H9 (cell line): ENCODE measurements at regions not wholly inside any gene's neighbourhood (a gene's known extent, or its start where the extent isn't known, plus 50 kb on each side); places are given as distances from the start of the nearest gene placed in this dataset.

ENCODE experiments used
- DNase-seq: peaks from one replicate; pipeline ENCODE4 v3.0.0-alpha.2; 2017
- H2AFZ ChIP-seq: one replicate; pipeline ENCODE4 v1.6.1; 2013; ENCODE audit warnings: mild to moderate bottlenecking, low read length, control low read depth, moderate library complexity
- H2AK5ac ChIP-seq: 2 replicates; pipeline ENCODE4 v1.6.1; 2013; ENCODE audit warnings: low read length, control low read depth, mixed read lengths; ENCODE audit not compliant: insufficient read length
- H2BK120ac ChIP-seq: one replicate; pipeline ENCODE4 v1.6.1; 2013; ENCODE audit warnings: low read depth, mild to moderate bottlenecking, low read length, control low read depth, inconsistent platforms; ENCODE audit not compliant: poor library complexity, severe bottlenecking
- H2BK12ac ChIP-seq: 2 replicates; pipeline ENCODE4 v1.6.1; 2013; ENCODE audit warnings: low read length, control low read depth, mixed read lengths, low read depth; ENCODE audit not compliant: insufficient read length
- H2BK15ac ChIP-seq: 2 replicates; pipeline ENCODE4 v1.6.1; 2013; ENCODE audit warnings: low read depth, low read length, control low read depth
- H2BK20ac ChIP-seq: one replicate; pipeline ENCODE4 v1.6.1; 2013; ENCODE audit warnings: low read depth, mild to moderate bottlenecking, low read length, control low read depth, inconsistent platforms; ENCODE audit not compliant: poor library complexity, severe bottlenecking
- H2BK5ac ChIP-seq: 2 replicates; pipeline ENCODE4 v1.6.1; 2013; ENCODE audit warnings: low read length, control low read depth, mixed read lengths; ENCODE audit not compliant: insufficient read length
- H3K14ac ChIP-seq: 2 replicates; pipeline ENCODE4 v1.6.1; 2013; ENCODE audit warnings: low read length, control low read depth; ENCODE audit not compliant: insufficient read depth
- H3K18ac ChIP-seq: 2 replicates; pipeline ENCODE4 v1.6.1; 2013; ENCODE audit warnings: low read depth, mild to moderate bottlenecking, mixed read lengths, low read length, control low read depth; ENCODE audit not compliant: insufficient read length
- H3K23ac ChIP-seq: 2 replicates; pipeline ENCODE4 v1.6.1; 2013; ENCODE audit warnings: low read length, control low read depth, mixed read lengths, low read depth; ENCODE audit not compliant: insufficient read length
- H3K23me2 ChIP-seq: 2 replicates; pipeline ENCODE4 v1.6.1; 2013; ENCODE audit warnings: low read depth, mild to moderate bottlenecking, mixed read lengths, low read length, control low read depth; ENCODE audit not compliant: insufficient read length, poor library complexity, severe bottlenecking
- H3K27ac ChIP-seq: 2 replicates; pipeline ENCODE4 v1.5.1; 2013; ENCODE audit warnings: low read length, control low read depth, mixed read lengths, low read depth; ENCODE audit not compliant: insufficient read length
- H3K27me3 ChIP-seq: 2 replicates; pipeline ENCODE4 v1.6.1; 2013; ENCODE audit warnings: low read length, control low read depth, inconsistent platforms; ENCODE audit not compliant: insufficient read depth
- H3K4ac ChIP-seq: 2 replicates; pipeline ENCODE4 v1.6.1; 2013; ENCODE audit warnings: low read depth, mild to moderate bottlenecking, control low read depth, inconsistent platforms, low read length, moderate library complexity
- H3K4me1 ChIP-seq: 2 replicates; pipeline ENCODE4 v1.6.1; 2013; ENCODE audit warnings: low read length, control low read depth, inconsistent platforms; ENCODE audit not compliant: insufficient read depth
- H3K4me2 ChIP-seq: 2 replicates; pipeline ENCODE4 v1.6.1; 2013; ENCODE audit warnings: low read length, control low read depth, mixed read lengths; ENCODE audit not compliant: insufficient read length, insufficient read depth
- H3K56ac ChIP-seq: 2 replicates; pipeline ENCODE4 v1.6.1; 2013; ENCODE audit warnings: low read depth, mild to moderate bottlenecking, mixed read lengths, low read length, control low read depth; ENCODE audit not compliant: insufficient read length
- H3K79me1 ChIP-seq: 2 replicates; pipeline ENCODE4 v1.6.1; 2013; ENCODE audit warnings: low read depth, mild to moderate bottlenecking, moderate library complexity, low read length, control low read depth, inconsistent platforms; ENCODE audit not compliant: insufficient read depth, poor library complexity, severe bottlenecking
- H3K79me2 ChIP-seq: 2 replicates; pipeline ENCODE4 v1.6.1; 2013; ENCODE audit warnings: low read length, control low read depth, inconsistent platforms; ENCODE audit not compliant: insufficient read depth
- H3K9ac ChIP-seq: 2 replicates; pipeline ENCODE4 v1.6.1; 2013; ENCODE audit warnings: low read length, control low read depth, mixed read lengths; ENCODE audit not compliant: insufficient read length; ENCODE audit errors: extremely low read depth
- H3K9me3 ChIP-seq: one replicate; pipeline ENCODE4 v1.6.1; 2013; ENCODE audit warnings: low read depth, low read length, inconsistent platforms; ENCODE audit not compliant: control insufficient read depth
- H3T11ph ChIP-seq: one replicate; pipeline ENCODE4 v1.6.1; 2013; ENCODE audit warnings: mild to moderate bottlenecking, low read length, control low read depth, inconsistent platforms
- H4K20me1 ChIP-seq: one replicate; pipeline ENCODE4 v1.6.1; 2013; ENCODE audit not compliant: control insufficient read depth, insufficient read length, insufficient read depth
- H4K5ac ChIP-seq: 2 replicates; pipeline ENCODE4 v1.6.1; 2013; ENCODE audit warnings: low read depth, mild to moderate bottlenecking, mixed read lengths, low read length, control low read depth; ENCODE audit not compliant: insufficient read length
- H4K8ac ChIP-seq: replicated peaks from 2 replicates; pipeline ENCODE4 v1.6.1; 2013; ENCODE audit warnings: low read length, control low read depth, mixed read lengths, low read depth; ENCODE audit not compliant: insufficient read length
- H4K91ac ChIP-seq: 2 replicates; pipeline ENCODE4 v1.6.1; 2013; ENCODE audit warnings: low read depth, mild to moderate bottlenecking, moderate library complexity, mixed read lengths, low read length, control low read depth; ENCODE audit not compliant: insufficient read length
- H3K27ac Mint-ChIP-seq, 3 experiments: 2 replicates in 2 of 3; 3 replicates in 1 of 3; pipeline ENCODE4 v1.8.0; 2020 to 2021; ENCODE audit warnings: mixed read lengths in 3 of 3, mild to moderate bottlenecking in 1 of 3, moderate library complexity in 1 of 3
- H3K27me3 Mint-ChIP-seq: 2 replicates; pipeline ENCODE4 v1.8.0; 2021; ENCODE audit warnings: low read depth, mild to moderate bottlenecking, moderate library complexity, mixed read lengths
- H3K36me3 Mint-ChIP-seq, 3 experiments: 2 replicates in 2 of 3; 3 replicates in 1 of 3; pipeline ENCODE4 v1.8.0; 2020 to 2021; ENCODE audit warnings: low read depth in 3 of 3, mixed read lengths in 3 of 3; ENCODE audit not compliant: insufficient read depth in 1 of 3
- H3K4me1 Mint-ChIP-seq, 2 experiments: 2 replicates each; pipeline ENCODE4 v1.8.0; 2020; ENCODE audit warnings: mixed read lengths in 2 of 2
- H3K4me3 Mint-ChIP-seq, 2 experiments: 2 replicates in 1 of 2; 3 replicates in 1 of 2; pipeline ENCODE4 v1.8.0; 2020 to 2021; ENCODE audit warnings: mild to moderate bottlenecking in 2 of 2, mixed read lengths in 2 of 2, moderate library complexity in 1 of 2
- H3K9me3 Mint-ChIP-seq, 2 experiments: 2 replicates in 1 of 2; 3 replicates in 1 of 2; pipeline ENCODE4 v1.8.0; 2020; ENCODE audit warnings: mild to moderate bottlenecking in 2 of 2, mixed read lengths in 2 of 2, moderate library complexity in 1 of 2
- CTCF ChIP-seq: fragments of 200-600 bp; sonication (generic); conservative IDR thresholded peaks from 3 replicates; pipeline ENCODE4 v1.8.0; 2021; ENCODE audit warnings: antibody characterized with exemption, mild to moderate bottlenecking
- WGBS: extraction: QIAGEN DNeasy Blood & Tissue Kit; methylation state at CpG from one replicate; pipeline ENCODE4 v1.1.7; 2013; ENCODE audit warnings: missing lambda C conversion rate, low lambda C conversion rate, mixed read lengths; ENCODE audit not compliant: insufficient read length; ENCODE audit errors: extremely low coverage; 5-methylcytosine and 5-hydroxymethylcytosine counted together

GRCh38 chr2:41544709-41545108, 503.1 kb upstream of the PKDCC start:
- TF ChIP-seq CTCF: no peak
- no peak overlapping the region for H2BK20ac ChIP-seq
- H3K27me3 ChIP-seq: no peaks in the 10 kb centered on the region
- no peak overlapping the region for H3K27ac Mint-ChIP-seq
- no peak overlapping the region for H3K14ac ChIP-seq
- H3K56ac ChIP-seq: no peak overlapping the region
- H3K23ac ChIP-seq: no peak overlapping the region
- no peaks in the 10 kb centered on the region for H3K79me2 ChIP-seq
- no peak for DNase-seq
- H3K9me3 Mint-ChIP-seq: no peaks in the 10 kb centered on the region
- H3T11ph ChIP-seq: no peak overlapping the region
- H2BK5ac ChIP-seq: no peak overlapping the region
- H3K4me1 ChIP-seq: peaks cover 2% of the 10 kb centered on the region; the same call in 1 of the 2 replicates
- H2AK5ac ChIP-seq: no peak overlapping the region
- no peaks in the 10 kb centered on the region for H3K9me3 ChIP-seq
- H4K5ac ChIP-seq: no peak overlapping the region
- H3K27ac ChIP-seq: no peak overlapping the region
- no peak overlapping the region for H3K9ac ChIP-seq
- no peaks in the 10 kb centered on the region for H4K20me1 ChIP-seq
- no peak overlapping the region for H3K18ac ChIP-seq
- H2BK12ac ChIP-seq: no peak overlapping the region
- H3K79me1 ChIP-seq: no peaks in the 10 kb centered on the region
- no peak overlapping the region for H2BK120ac ChIP-seq
- no peak overlapping the region for H2BK15ac ChIP-seq
- H3K23me2 ChIP-seq: no peaks in the 10 kb centered on the region
- no CpG with 5 or more reads among the region's 5 CpGs for WGBS
- H3K4me3 Mint-ChIP-seq: no peak overlapping the region
- H3K4me1 Mint-ChIP-seq: peaks cover 3 to 7% of the 10 kb centered on the region in 2 experiments; a peak in 3 of 4 replicates
- H3K4me2 ChIP-seq: no peak overlapping the region
- H2AFZ ChIP-seq: no peak overlapping the region
- no peaks in the 10 kb centered on the region for H3K27me3 Mint-ChIP-seq
- no peak overlapping the region for H4K91ac ChIP-seq
- H4K8ac ChIP-seq: no peak overlapping the region
- H3K4ac ChIP-seq: no peak overlapping the region
- H3K36me3 Mint-ChIP-seq: no peaks in the 10 kb centered on the region; a peak in 1 of 7 replicates
